GM12892 (cell line): ENCODE measurements at regions not wholly inside any gene's neighbourhood (a gene's known extent, or its start where the extent isn't known, plus 50 kb on each side); places are given as distances from the start of the nearest gene placed in this dataset.

Source experiments
- POLR2A ChIP-seq: IDR thresholded peaks from 2 replicates; pipeline ENCODE4 v1.6.1; 2011; ENCODE audit warnings: low read depth, low read length, control low read depth
- POLR2AphosphoS5 ChIP-seq: IDR thresholded peaks from 2 replicates; pipeline ENCODE4 v1.6.1; 2011; ENCODE audit warnings: low read depth, low read length, control low read depth

GRCh38 chr2:136510244-136510643 lies 255.1 kb upstream of the THSD7B start:
- TF ChIP-seq POLR2A (no peak), POLR2AphosphoS5 (no peak)
